GM12875 (cell line): ENCODE measurements at regions not wholly inside any gene's neighbourhood (a gene's known extent, or its start where the extent isn't known, plus 50 kb on each side); places are given as distances from the start of the nearest gene placed in this dataset.

Experiments
- H3K4me3 ChIP-seq: one replicate; pipeline ENCODE4 v1.5.1; 2011; ENCODE audit warnings: low read depth, low read length, control low read depth
- TF ChIP-seq, protein P1 (sequence below): IDR thresholded peaks from 2 replicates; pipeline ENCODE4 v1.5.1; 2011; ENCODE audit warnings: low read depth, mild to moderate bottlenecking, control low read depth, inconsistent platforms, low read length, moderate library complexity, borderline replicate concordance; ENCODE audit not compliant: insufficient read depth

DNA sequence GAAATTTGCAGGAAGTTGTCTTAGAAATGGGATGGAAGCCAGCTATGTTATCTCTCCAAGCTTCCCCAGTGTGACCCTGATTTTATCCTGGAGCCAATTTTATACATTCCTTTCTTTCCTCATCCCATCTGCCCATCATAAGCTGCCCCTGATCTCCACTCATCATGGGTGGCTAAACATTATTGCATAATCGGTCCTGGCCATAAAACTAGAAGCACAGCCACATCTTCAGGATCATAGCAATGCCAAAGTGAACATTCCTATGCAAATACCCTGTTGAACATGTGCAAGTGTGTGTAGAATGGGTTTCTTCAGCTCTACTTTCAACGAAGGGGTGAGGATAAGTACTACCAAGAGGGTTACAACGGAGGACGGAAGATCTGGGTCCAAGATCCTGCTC, 50.6 kb upstream of the COG2 start:
- TF ChIP-seq, protein P1, sequence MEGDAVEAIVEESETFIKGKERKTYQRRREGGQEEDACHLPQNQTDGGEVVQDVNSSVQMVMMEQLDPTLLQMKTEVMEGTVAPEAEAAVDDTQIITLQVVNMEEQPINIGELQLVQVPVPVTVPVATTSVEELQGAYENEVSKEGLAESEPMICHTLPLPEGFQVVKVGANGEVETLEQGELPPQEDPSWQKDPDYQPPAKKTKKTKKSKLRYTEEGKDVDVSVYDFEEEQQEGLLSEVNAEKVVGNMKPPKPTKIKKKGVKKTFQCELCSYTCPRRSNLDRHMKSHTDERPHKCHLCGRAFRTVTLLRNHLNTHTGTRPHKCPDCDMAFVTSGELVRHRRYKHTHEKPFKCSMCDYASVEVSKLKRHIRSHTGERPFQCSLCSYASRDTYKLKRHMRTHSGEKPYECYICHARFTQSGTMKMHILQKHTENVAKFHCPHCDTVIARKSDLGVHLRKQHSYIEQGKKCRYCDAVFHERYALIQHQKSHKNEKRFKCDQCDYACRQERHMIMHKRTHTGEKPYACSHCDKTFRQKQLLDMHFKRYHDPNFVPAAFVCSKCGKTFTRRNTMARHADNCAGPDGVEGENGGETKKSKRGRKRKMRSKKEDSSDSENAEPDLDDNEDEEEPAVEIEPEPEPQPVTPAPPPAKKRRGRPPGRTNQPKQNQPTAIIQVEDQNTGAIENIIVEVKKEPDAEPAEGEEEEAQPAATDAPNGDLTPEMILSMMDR = no peak
- H3K4me3 ChIP-seq = no peak overlapping the region

DNA sequence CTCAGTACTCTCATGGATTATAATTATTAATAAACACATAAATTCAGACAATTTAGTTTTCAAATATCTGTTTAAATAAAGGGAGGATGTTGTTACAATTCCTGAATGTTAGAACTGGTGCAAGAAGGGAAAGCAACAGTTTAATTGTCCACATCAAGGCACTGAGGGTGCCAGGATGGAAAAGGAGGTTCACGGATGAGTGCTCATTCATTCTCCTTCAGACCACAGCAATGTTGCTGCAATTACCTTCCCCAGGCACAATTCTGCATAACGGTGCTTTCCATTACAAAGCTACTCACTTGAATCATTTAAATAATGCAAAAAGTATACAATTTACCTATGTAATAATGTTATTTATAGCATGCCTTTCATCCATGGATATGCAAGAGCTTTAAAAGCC, 52.3 kb upstream of the COG2 start:
- TF ChIP-seq, protein P1 = no peak
- no peak overlapping the region for H3K4me3 ChIP-seq

DNA sequence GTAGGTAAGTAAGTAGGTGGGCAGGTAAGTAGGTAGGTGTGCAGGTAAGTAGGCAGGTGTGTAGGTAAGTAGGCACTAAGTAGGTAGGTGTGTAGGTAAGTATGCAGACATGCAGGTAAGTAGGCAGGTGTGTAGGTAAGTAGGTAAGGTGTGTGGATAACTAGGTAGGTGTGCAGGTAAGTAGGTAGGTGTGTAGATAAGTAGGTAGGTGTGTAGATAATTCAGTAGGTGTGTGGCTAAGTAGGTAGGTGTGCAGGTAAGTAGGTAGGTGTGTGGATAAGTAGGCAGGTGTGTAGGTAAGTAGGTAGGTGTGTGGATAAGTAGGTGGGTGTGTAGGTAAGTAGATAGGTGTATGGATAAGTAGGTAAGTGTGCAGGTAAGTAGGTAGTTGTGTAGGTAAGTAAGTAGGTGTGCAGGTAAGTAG, 53.9 kb upstream of the COG2 start:
- TF ChIP-seq, protein P1 = no peak
- H3K4me3 ChIP-seq = no peak overlapping the region

DNA sequence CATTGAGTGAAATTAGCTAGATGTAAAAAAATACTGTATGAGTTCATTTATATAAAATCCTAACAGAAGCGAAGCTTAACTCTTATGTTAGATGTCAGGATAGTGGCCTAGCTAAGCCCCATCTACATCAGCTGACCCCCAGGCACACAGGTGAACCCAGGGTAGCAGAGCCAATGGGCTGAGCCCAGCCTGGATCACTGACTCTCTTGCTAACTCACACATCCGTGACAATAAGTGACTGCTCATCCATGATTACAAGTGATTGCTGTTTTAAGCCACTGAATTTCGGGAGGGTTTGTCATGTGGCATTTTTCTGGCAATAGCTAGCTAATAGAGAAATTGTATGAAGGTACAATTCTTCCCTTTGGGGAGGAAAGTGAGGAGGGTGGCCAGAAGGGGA, 55.2 kb upstream of the COG2 start:
- TF ChIP-seq, protein P1 = no peak
- no peak overlapping the region for H3K4me3 ChIP-seq

DNA sequence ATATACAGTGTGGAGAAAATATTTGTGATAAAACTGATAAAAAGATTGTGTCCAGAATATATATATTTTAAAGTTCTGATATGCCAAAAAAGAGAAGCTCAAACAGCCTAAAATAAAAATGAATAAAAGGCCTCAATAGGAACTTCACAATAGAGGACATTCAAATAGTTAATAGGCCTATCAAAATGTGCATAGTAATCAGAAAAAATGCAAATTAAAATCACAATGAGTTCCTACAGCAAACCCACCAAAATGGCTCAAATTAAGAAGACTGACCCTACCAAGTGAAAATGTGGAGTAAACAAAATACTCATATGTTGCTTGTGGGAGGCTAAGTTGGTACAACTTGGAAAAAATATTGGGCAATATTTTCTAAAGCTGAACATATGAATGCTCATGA, 57.6 kb upstream of the COG2 start:
- H3K4me3 ChIP-seq = no peak overlapping the region
- TF ChIP-seq, protein P1 = no peak

DNA sequence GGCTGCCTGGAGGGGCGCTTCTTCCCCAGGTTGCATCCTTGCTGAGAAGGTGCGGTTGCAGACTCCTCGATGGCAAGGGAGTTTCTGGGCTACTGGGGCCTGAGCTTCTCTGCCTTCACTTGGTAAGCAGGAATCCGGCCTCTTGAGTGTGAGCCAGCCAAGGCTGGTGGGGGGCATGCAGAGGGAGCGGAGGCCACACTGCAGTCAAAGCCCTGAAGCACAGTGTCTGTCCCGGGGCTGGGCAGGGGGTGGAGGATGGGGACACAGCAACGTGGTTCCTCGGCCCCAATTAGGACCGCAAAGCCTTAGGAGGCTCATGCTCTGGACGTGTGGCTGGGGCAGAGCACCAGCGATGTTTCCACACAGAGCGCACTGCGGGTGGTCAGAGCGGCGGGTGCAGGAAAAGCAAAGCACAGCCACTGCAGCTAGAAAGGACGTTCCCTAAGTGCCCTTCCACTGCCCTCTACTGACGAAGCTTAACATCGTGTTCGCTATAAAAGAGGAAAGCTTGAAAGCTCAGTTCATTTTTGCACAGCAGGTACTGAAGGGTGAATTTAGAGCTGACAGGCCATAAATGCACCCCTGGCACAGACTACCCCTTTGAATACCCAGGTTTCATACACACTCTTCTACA, 60.7 kb upstream of the COG2 start:
- no peak overlapping the region for H3K4me3 ChIP-seq
- TF ChIP-seq, protein P1 = 0 out of 2 replicates have a peak, but pooled peaks have one; percentile 8

DNA sequence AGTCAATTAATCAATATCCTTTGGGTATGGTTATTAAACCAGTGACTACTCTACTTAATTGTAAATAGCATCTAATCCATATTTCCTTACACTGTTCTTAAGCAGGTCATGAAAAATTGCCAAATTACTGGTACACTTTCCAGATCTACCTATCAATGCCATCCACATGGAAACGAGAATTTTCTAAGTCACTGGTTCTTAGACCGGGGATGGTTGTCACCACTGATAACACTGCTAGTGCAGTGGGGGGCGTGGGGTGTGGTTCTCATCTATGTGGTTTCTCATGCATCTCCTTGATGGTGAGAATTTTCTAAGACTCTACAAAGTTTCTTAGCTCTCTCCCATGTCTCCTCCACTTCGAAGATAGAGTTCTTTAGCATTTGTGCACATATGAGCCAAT, 63.7 kb upstream of the COG2 start:
- TF ChIP-seq, protein P1 = no peak
- H3K4me3 ChIP-seq = no peak overlapping the region
